ENCODE measurements at regions not wholly inside any gene's neighbourhood (a gene's known extent, or its start where the extent isn't known, plus 50 kb on each side); places are given as distances from the start of the nearest gene placed in this dataset.
A peak's percentile ranks its signal among the peaks of the same experiment; 100 is the strongest.

DNA sequence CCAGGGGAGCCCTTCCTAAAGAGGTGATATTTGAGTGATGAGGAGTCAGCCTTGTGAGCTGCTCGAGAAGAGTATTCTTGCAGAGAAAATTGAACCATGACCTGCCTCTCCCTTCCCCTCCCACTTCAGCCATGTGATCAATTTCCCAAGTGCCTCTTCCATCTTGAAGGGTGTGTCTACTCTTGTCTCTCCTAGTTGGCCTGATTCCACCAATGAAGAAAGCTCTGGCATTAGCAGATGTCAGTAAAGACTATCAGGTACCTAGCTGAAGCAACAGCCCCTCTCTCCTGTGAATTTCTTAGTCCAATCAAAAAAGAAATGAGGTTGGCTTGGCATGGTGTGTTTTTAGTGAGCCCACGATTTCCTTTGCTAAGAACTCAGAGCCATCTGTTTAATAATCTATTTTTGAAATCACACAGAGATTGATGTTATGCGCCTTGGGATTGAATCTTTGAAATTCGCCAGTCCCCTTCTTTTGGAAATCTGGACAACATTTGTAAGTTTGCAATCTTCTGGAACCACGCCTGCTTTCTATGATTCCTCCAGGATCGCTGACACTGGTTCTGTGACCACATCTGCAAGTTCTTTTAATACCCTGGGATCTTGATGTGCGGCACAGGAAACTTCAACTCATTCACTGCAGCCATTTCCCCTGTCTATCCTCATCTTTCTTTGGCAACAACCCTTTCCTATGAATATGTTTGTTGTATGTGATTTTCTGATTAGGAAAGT is 404.6 kb downstream of the DMRT2 start:
- no peak overlapping the region for H3K4me3 ChIP-seq
- no peaks in the 10 kb centered on the region for H3K27me3 ChIP-seq
- DNase-seq (ENCODE audit: low read depth in 1 of 2, low spot score in 1 of 2): peak in 1 of 2 donors; percentile 42
- H3K4me1 ChIP-seq (ENCODE audit: low read depth): no peaks in the 10 kb centered on the region
- no peaks in the 10 kb centered on the region for H3K9me3 ChIP-seq (ENCODE audit: low read depth)
- no peak overlapping the region for H3K27ac ChIP-seq
- no peaks in the 10 kb centered on the region for H3K36me3 ChIP-seq
- no peak for TF ChIP-seq CTCF (IDR thresholded peaks at IDR 0.05; ENCODE audit: low read depth, low read length)

GRCh38 chr9:1455766-1456165 is 405.6 kb downstream of the DMRT2 start:
- Histone ChIP-seq H3K4me3 (no peak overlapping the region), H3K4me1 (ENCODE audit: low read depth) (no peaks in the 10 kb centered on the region), H3K36me3 (no peaks in the 10 kb centered on the region), H3K27ac (no peak overlapping the region), H3K27me3 (no peaks in the 10 kb centered on the region), H3K9me3 (ENCODE audit: low read depth) (no peaks in the 10 kb centered on the region)
- TF ChIP-seq CTCF (IDR thresholded peaks at IDR 0.05; ENCODE audit: low read depth, low read length): no peak
- DNase-seq (ENCODE audit: low read depth in 1 of 2, low spot score in 1 of 2): no peak

DNA sequence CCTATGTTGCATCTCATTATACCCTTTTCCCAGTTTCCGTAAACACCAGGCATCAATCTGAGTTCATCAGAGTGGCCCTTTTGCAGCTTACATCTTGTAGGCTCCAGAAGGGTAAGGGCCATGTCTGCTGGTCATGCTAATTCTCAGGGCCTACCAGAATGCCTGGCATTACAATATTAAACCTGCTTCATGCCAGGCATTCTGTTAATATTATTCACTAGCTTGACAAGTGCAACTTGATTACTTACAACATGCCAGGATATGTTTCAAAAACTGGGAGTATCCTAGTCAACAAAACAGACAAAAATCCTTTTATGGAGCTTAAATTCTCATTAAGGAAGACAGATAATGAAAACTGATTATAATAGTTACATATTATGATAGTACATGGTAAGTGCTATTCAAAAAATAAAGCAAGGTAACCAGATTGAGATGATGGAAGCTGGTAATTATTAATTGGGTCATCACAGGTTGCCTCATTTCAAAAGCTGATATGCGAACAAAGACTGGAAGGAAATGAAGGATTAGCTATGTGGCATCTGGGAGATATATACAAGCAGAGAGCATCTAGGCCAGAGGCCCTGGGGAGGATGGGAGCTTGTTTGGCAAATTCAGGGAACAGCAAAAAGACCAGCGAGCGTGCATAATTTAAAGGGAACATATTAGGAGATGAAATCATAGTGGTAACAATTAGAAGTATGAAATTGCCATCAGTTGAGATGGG is 406.3 kb downstream of the DMRT2 start:
- Histone ChIP-seq H3K27me3 (no peaks in the 10 kb centered on the region), H3K4me3 (no peak overlapping the region), H3K36me3 (no peaks in the 10 kb centered on the region), H3K27ac (no peak overlapping the region), H3K9me3 (ENCODE audit: low read depth) (no peaks in the 10 kb centered on the region), H3K4me1 (ENCODE audit: low read depth) (no peaks in the 10 kb centered on the region)
- TF ChIP-seq CTCF (IDR thresholded peaks at IDR 0.05; ENCODE audit: low read depth, low read length): no peak
- no peak for DNase-seq (ENCODE audit: low read depth in 1 of 2, low spot score in 1 of 2)

- Histone ChIP-seq H3K4me3 (no peak overlapping the region), H3K27me3 (no peaks in the 10 kb centered on the region), H3K9me3 (ENCODE audit: low read depth) (no peaks in the 10 kb centered on the region), H3K36me3 (no peaks in the 10 kb centered on the region), H3K27ac (no peak overlapping the region), H3K4me1 (ENCODE audit: low read depth) (no peaks in the 10 kb centered on the region)
- DNase-seq (ENCODE audit: low read depth in 1 of 2, low spot score in 1 of 2): no peak
- TF ChIP-seq CTCF (IDR thresholded peaks at IDR 0.05; ENCODE audit: low read depth, low read length): no peak
Measured at GRCh38 chr9:1457460-1457859, 407.3 kb downstream of the DMRT2 start.

- DNase-seq (ENCODE audit: low read depth in 1 of 2, low spot score in 1 of 2): peak in 1 of 2 donors; percentile 81
- no peaks in the 10 kb centered on the region for H3K27me3 ChIP-seq
- no peak for TF ChIP-seq CTCF (IDR thresholded peaks at IDR 0.05; ENCODE audit: low read depth, low read length)
- H3K27ac ChIP-seq: no peak overlapping the region
- H3K9me3 ChIP-seq (ENCODE audit: low read depth): no peaks in the 10 kb centered on the region
- no peak overlapping the region for H3K4me3 ChIP-seq
- no peaks in the 10 kb centered on the region for H3K4me1 ChIP-seq (ENCODE audit: low read depth)
- no peaks in the 10 kb centered on the region for H3K36me3 ChIP-seq
Measured at GRCh38 chr9:1458503-1458902, 408.3 kb downstream of the DMRT2 start.
